Dermis blood vessel endothelial cell (primary cell): ENCODE measurements at regions not wholly inside any gene's neighbourhood (a gene's known extent, or its start where the extent isn't known, plus 50 kb on each side); places are given as distances from the start of the nearest gene placed in this dataset.
"Not testable (repeated sequence)": the region's sequence is repeated elsewhere in the genome, so short reads cannot be mapped to it uniquely, and the experiment has no call there.

Experiments
- DNase-seq: peaks from one replicate; pipeline ENCODE4 v3.0.0; 2010

GRCh38 chr13:60887711-60888110, 490.7 kb downstream of the TDRD3 start:
- no peak for DNase-seq

DNA sequence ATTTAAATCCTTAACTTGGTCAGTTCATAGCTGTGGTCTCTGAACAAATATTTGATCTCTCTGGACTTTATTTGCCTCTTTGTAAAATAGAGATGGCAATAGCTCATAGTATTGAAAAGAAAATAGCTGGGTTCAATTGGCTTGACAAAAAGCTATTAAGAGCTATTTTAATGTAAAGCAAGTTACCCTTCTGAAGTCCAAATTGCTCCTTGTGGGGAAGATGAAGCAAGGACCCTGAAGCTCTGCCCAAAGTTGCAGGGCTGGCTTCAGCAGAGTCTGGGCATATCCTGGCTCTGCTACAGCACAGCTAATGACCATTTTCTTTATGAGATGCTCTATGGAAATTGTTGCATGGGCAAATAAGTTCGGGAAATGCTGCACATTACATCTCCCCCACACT, 484.5 kb downstream of the TDRD3 start:
- no peak for DNase-seq

DNA sequence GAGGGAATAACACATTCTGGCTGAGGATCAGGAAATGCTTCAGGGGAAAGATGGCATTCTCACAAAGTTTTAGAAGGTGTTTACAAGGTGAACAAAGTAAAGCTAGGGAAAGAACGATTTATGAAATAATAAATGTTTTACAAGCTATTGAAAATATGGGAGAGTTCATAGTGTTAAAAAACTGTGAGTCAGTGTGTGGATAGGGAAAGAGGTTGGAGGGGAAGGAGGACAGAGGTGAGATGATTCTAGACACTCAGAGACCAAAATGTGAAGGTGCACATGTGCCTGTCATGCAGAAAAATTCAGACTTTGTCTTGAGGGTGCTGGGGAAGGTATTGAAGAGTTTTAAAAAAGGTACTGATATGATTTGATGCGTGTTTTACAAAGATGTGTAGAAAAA, 476.1 kb downstream of the TDRD3 start:
- DNase-seq: no peak

GRCh38 chr13:60869941-60870613, 473.1 kb downstream of the TDRD3 start:
- no peak for DNase-seq

DNA sequence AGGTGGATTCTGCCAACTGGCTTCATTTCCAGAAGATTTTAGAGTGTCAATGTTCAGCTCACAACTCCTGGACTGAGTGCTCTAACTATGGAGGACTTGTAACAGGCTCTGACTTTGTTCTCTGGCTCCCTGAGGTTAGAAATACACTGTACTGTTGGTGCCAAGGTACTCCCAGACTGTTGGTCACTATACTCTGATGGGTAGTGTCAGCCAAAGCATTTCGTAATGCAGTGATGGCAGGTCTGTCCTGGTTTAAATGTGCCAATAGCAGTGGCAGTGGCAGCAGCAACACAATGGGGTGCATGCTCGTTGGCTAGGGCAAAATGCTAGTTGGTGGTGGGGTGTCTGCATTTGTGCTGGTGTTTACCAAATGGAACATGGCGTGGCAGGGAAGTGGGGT, 472.2 kb downstream of the TDRD3 start:
- DNase-seq: no peak

- no peak for DNase-seq
These were observed 465.0 kb downstream of the TDRD3 start for GRCh38 chr13:60862036-60862435.

DNA sequence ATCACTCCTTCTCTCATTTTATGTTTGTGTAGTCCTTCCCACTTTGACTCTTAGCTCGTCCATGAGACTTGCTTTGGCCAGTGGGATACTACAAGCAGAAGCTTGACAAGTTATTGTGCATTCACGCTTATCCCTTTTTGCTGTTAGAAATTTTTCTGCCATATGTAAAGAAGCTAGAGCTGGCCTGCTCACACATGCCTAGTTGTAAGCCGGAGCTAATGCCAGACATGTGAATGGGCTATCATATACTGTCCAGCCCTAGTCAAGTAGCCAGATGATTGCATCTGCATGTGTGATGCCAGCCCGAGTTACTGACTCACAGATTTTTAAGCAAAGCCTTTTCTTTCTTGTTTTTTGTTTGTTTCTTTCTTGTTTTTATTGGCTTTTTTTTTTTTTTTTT, 460.7 kb downstream of the TDRD3 start:
- DNase-seq: no peak

- no peak for DNase-seq
These were observed 455.9 kb downstream of the TDRD3 start for GRCh38 chr13:60852886-60853285.

- DNase-seq: no peak
These were observed 454.4 kb downstream of the TDRD3 start for GRCh38 chr13:60851378-60851777.

GRCh38 chr13:60850526-60850925, 453.5 kb downstream of the TDRD3 start:
- DNase-seq: no peak

DNA sequence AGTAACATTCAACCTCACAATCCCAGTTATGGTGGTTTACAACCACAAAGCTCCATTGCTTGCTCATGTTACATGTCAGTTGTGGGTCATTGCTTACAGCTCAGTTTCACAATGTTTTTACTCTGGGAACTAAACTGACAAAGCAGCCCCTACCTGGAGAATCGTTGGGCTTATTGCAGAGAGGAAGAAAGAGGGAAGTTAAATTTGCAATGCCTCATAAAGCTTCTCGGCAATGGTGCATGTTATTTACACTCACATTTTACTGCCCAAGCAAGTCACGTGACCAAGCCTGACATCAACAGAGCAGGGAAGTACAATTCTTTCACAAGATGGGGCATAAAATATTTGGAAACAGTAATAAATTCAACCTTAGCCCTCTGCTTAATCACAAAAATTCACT, 441.6 kb downstream of the TDRD3 start:
- DNase-seq: no peak

- DNase-seq: no peak
These were observed 440.8 kb downstream of the TDRD3 start for GRCh38 chr13:60837806-60838205.

DNA sequence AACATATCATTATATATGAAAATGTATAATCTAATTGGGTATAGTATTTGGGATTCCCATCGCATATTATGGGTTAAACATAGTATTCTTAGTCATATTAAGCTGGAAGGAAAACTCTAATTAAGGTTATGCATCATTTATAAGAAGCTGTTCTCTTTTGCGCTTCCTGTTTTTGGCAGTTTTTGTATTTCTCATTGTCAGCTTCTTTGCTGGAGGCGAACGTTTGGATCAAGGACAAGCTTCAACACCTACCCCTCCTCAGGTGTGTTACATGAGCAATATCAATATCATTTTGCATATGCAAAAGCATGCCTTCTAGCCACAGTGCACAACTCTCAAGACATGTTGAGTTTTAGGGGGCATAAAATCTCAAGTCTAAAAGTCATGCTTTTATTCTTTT, 439.8 kb downstream of the TDRD3 start:
- DNase-seq: no peak

DNA sequence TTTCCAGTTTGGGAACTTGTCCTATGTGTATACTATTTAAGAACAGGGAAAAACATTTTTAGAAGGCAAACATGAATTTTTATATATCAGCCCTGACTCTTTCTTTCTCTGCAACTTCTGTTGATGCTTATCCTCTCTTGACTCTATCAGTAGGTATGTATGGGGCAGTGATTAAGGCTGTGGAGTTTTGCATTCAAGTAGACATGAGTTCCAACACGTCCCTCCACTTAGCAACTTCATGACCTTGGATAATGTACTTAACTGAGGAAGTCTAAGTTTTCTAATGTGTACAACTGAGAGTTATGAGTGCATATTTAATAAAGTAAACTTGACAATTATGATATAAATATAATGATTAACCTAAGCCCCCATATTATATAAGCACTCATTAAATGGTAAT, 414.6 kb downstream of the TDRD3 start:
- no peak for DNase-seq

GRCh38 chr13:60805640-60806039, 408.6 kb downstream of the TDRD3 start:
- not testable (repeated sequence) for DNase-seq

DNA sequence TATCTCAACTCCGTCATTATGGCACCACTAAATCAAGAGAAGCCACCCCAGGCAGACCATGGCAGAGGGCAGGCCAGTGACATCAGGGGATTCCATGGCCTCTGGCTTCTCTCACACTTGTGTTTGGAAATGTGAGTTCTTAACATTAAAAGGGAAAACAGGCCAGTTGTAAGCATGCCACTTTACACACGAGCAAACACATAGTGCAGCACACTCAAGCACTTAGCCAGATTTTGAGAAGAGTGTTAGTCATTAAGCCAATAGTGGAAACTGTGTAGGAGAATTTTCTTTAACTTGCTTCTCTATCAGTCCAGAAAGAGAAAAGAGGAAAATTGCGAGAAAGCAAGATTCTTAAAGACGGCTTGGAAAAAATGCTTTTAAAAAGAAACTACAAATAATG, 401.5 kb downstream of the TDRD3 start:
- no peak for DNase-seq

GRCh38 chr13:60797112-60797511, 400.1 kb downstream of the TDRD3 start:
- DNase-seq: no peak

- DNase-seq: no peak
These were observed 397.7 kb downstream of the TDRD3 start for GRCh38 chr13:60794751-60795150.

GRCh38 chr13:60790620-60791019, 393.6 kb downstream of the TDRD3 start:
- DNase-seq: no peak

DNA sequence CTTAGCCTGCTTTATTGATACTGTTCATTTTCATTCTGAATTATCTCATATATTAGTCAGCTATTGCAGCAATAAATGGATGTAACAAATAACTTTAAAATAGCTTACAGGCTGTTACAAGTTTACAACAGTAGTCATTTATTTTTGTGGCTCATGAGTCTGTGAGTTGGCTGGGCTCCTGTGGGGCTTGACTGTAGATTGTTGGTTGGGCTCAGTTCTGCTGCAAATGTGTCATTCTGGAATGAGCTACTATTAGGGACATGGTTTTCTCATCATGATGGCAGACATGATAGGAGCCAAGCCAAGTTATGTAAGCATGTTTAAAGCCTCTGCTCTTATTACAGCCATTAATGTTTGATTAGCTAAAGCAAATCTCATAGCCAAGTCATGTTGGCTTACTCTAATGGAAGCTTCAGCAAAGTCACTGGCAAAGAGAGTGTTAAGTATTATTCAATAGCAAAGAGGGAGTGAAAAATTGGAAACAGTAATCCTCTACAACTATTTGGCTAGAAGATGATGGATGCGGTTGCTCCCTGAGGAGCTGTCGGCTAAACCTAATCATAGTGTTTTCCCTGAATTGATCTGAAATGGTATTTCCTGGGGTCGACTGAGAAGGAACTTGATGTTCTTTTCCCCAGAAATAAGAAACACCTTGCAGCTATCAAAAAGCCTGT, 391.3 kb downstream of the TDRD3 start:
- no peak for DNase-seq

- DNase-seq: no peak
These were observed 390.1 kb downstream of the TDRD3 start for GRCh38 chr13:60787083-60787482.

- no peak for DNase-seq
These were observed 375.7 kb downstream of the TDRD3 start for GRCh38 chr13:60772726-60773125.

DNA sequence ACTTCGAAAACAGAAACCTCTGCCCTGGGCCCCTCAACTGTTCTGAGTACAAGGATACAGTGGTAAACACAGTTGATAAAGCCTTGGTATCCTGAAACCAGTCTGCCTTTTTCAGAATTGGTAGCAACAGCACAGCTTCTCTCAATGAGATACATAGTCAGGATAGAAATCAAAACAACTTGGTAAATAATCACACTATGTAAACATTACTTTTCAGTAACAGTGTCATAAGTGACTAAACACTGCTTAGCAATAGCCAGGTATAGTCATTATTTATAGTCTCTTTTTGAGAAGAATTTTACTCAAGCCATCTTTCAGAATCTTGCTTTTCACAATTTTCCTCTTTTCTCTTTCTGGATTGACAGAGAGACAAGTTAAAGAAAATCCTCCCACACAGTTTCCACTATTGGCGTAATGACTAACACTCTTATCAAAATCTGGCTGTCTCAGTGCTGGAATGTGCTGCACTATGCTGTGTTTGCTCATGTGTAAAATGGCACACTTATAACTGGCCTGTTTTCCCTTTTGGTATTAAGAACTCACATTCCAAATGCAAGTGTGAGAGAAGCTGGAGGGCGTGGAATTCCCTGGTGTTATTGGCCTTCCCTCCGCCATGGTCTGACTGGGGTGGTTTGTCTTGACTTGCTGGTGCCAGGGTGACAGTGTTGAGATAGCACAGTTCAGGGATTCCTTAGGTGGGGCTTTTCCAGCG, 368.8 kb downstream of the TDRD3 start:
- DNase-seq: peak; percentile 41

- peak; percentile 93 for DNase-seq
These were observed 362.5 kb downstream of the TDRD3 start for GRCh38 chr13:60759499-60759898.
